HCT116 (cell line): ENCODE measurements at regions not wholly inside any gene's neighbourhood (a gene's known extent, or its start where the extent isn't known, plus 50 kb on each side); places are given as distances from the start of the nearest gene placed in this dataset.

ENCODE experiments used
- ATAC-seq: fragments of 200-7000 bp; cut with Tn5 transposase; 2 replicates; pipeline ENCODE4 v1.9.1; 2020; ENCODE audit warnings: mild to moderate bottlenecking, moderate library complexity
- BruUV-seq: library from RNA; stranded (reverse); fragments of 400-500 nt; replicated peaks from 2 replicates; lab custom pipeline; 2021; lab: Mats Ljungman, UMichigan
- CTCF ChIA-PET: fragments of 300-600 bp; sonication (Branson Sonifier 250); formaldehyde crosslinking; loops from one replicate; lab custom pipeline; 2021; ENCODE audit warnings: antibody characterized with exemption; lab: Charles Lee
- POLR2A ChIA-PET: fragments of 300-600, 350-600 bp; sonication (Branson Sonifier 250); formaldehyde crosslinking; loops from one replicate; lab custom pipeline; 2021; ENCODE audit warnings: antibody characterized with exemption; lab: Charles Lee
- RAD21 ChIA-PET, 2 experiments: fragments of 300-600 bp; sonication (Branson Sonifier 250); formaldehyde crosslinking; loops; one replicate each; lab custom pipeline; 2023; ENCODE audit warnings: low total read pairs in 2 of 2; ENCODE audit not compliant: uncharacterized antibody in 2 of 2, unreplicated experiment in 2 of 2, low non-redundant PET in 1 of 2; lab: Charles Lee
- DNase-seq: peaks from one replicate; pipeline ENCODE4 v3.0.0-alpha.2; 2010; ENCODE audit warnings: low read depth, low spot score
- H2AFZ ChIP-seq: fragments of 200-600 bp; shearing (Covaris generic), sonication (generic); 2 replicates; pipeline ENCODE4 v1.6.1; 2017; ENCODE audit warnings: low read depth, mixed run types, mixed read lengths, antibody characterized with exemption, low read length; ENCODE audit not compliant: poor library complexity, severe bottlenecking
- H3K27ac ChIP-seq: 2 replicates; pipeline ENCODE4 v1.5.1; 2012; ENCODE audit warnings: low read depth, low read length
- H3K27me3 ChIP-seq: fragments of 200-600 bp; sonication (generic); 2 replicates; pipeline ENCODE4 v1.6.1; 2016; ENCODE audit warnings: mixed run types, low read length, mixed read lengths; ENCODE audit not compliant: insufficient read depth
- H3K36me3 ChIP-seq, 2 experiments: fragments of 200-500 bp in 1 of 2; fragments of 200-600 bp in 1 of 2; sonication (Bioruptor generic) in 1 of 2; sonication (generic) in 1 of 2; 2 replicates each; pipeline versions ENCODE4 v1.5.1 to v1.6.1; 2014 to 2016; ENCODE audit warnings: low read length in 2 of 2, inconsistent platforms in 1 of 2, mixed read lengths in 1 of 2, mixed run types in 1 of 2; ENCODE audit not compliant: insufficient read depth in 2 of 2, control insufficient read depth in 1 of 2
- H3K4me1 ChIP-seq, 2 experiments: fragments of 200-600 bp in 1 of 2; sonication (generic) in 1 of 2; 2 replicates each; pipeline versions ENCODE4 v1.5.1 to v1.6.1; 2012 to 2017; ENCODE audit warnings: low read length in 2 of 2, inconsistent platforms in 1 of 2, mild to moderate bottlenecking in 1 of 2, mixed read lengths in 1 of 2, mixed run types in 1 of 2, moderate library complexity in 1 of 2; ENCODE audit not compliant: insufficient read depth in 2 of 2, control insufficient read depth in 1 of 2
- H3K4me2 ChIP-seq: fragments of 200-600 bp; sonication (generic); 2 replicates; pipeline ENCODE4 v1.6.1; 2017; ENCODE audit warnings: mixed run types, low read length, mixed read lengths
- H3K4me3 ChIP-seq, 2 experiments: fragments of 200-600 bp in 1 of 2; sonication (generic) in 1 of 2; replicated peaks in 1 of 2; 2 replicates each; pipeline ENCODE4 v1.5.1; 2011 to 2016; ENCODE audit warnings: low read length in 2 of 2, control low read depth in 1 of 2, low read depth in 1 of 2, mild to moderate bottlenecking in 1 of 2, mixed read lengths in 1 of 2, mixed run types in 1 of 2
- H3K79me2 ChIP-seq: fragments of 200-600 bp; sonication (generic); 2 replicates; pipeline ENCODE4 v1.6.1; 2017; ENCODE audit warnings: mild to moderate bottlenecking, mixed run types, low read length, moderate library complexity, mixed read lengths; ENCODE audit not compliant: insufficient read depth
- H3K9ac ChIP-seq: fragments of 200-600 bp; sonication (generic); 2 replicates; pipeline ENCODE4 v1.6.1; 2016; ENCODE audit warnings: low read length, mixed read lengths
- H3K9me2 ChIP-seq: fragments of 200-600 bp; sonication (generic), shearing (Covaris generic); 2 replicates; pipeline ENCODE4 v1.6.1; 2017; ENCODE audit warnings: mixed run types, mild to moderate bottlenecking, moderate library complexity; ENCODE audit not compliant: insufficient read depth
- H3K9me3 ChIP-seq, 2 experiments: fragments of 200-500 bp in 1 of 2; fragments of 200-600 bp in 1 of 2; sonication (Bioruptor generic) in 1 of 2; sonication (generic) in 1 of 2; 2 replicates each; pipeline ENCODE4 v1.6.1; 2014 to 2017; ENCODE audit warnings: low read length in 2 of 2, mixed read lengths in 2 of 2, inconsistent platforms in 1 of 2, low read depth in 1 of 2, mild to moderate bottlenecking in 1 of 2, mixed run types in 1 of 2, moderate library complexity in 1 of 2; ENCODE audit not compliant: control insufficient read depth in 1 of 2, insufficient read depth in 1 of 2
- H4K20me1 ChIP-seq: fragments of 200-600 bp; sonication (generic), shearing (Covaris generic); 2 replicates; pipeline ENCODE4 v1.6.1; 2017; ENCODE audit warnings: mixed run types, mild to moderate bottlenecking, moderate library complexity; ENCODE audit not compliant: insufficient read depth
- EGR1 ChIP-seq: IDR thresholded peaks from 2 replicates; pipeline ENCODE4 v1.6.1; 2012; ENCODE audit warnings: low read depth
- ELF1 ChIP-seq: IDR thresholded peaks from 2 replicates; pipeline ENCODE4 v1.6.1; 2012; ENCODE audit warnings: low read depth, borderline replicate concordance
- EZH2 ChIP-seq: fragments of 200-600 bp; sonication (generic); IDR thresholded peaks from 2 replicates; pipeline ENCODE4 v1.6.1; 2017; ENCODE audit warnings: antibody characterized with exemption, mixed run types
- JUND ChIP-seq: IDR thresholded peaks from 2 replicates; pipeline ENCODE4 v1.6.1; 2012
- ZNF274 ChIP-seq: fragments of 200-500 bp; sonication (Bioruptor generic); IDR thresholded peaks from 2 replicates; pipeline ENCODE4 v1.6.1; 2014; ENCODE audit warnings: mild to moderate bottlenecking, low read depth, low read length, inconsistent platforms
- intact Hi-C: fragments of 100-400 bp; cut with micrococcal nuclease; formaldehyde crosslinking; loops from 2 replicates; pipeline ENCODE4 v1.10.0; 2022
- TF ChIP-seq, protein P1 (sequence below), 3 experiments: fragments of 200-600 bp in 1 of 3; sonication (generic) in 1 of 3; IDR thresholded peaks in 2 of 3; conservative IDR thresholded peaks in 1 of 3; 2 replicates each; pipeline ENCODE4 v1.5.1; 2012 to 2017; ENCODE audit warnings: low read depth in 2 of 3, low read length in 2 of 3, antibody characterized with exemption in 1 of 3, borderline replicate concordance in 1 of 3, control low read depth in 1 of 3, mild to moderate bottlenecking in 1 of 3, mixed read lengths in 1 of 3, mixed run types in 1 of 3, moderate library complexity in 1 of 3; ENCODE audit not compliant: insufficient read depth in 1 of 3
- TF ChIP-seq, protein P2 (sequence below): IDR thresholded peaks from 2 replicates; pipeline ENCODE4 v1.6.1; 2012
- TF ChIP-seq, protein P3 (sequence below): IDR thresholded peaks from 2 replicates; pipeline ENCODE4 v1.6.1; 2011; ENCODE audit warnings: mild to moderate bottlenecking, low read length, moderate library complexity; ENCODE audit not compliant: insufficient replicate concordance; ENCODE audit errors: extremely low read depth

DNA sequence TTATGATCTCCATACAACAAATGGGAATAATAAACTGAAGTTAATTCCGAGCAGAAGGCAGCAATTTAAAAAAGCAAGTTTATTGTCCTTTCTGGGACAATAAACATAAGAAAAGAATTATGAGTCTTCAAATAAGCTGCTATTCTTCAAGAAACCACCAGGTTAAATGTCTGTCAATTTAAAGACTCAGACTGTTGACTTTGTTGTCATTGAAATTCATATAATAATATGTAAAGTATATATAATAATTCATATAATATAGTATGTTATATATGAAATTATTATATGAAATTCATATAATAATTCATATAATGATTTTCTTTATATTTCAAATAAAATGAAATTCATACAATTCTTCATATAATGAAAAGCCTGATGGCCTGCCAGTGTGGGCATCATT, 497.5 kb upstream of the RGMB start:
- TF ChIP-seq, protein P1, sequence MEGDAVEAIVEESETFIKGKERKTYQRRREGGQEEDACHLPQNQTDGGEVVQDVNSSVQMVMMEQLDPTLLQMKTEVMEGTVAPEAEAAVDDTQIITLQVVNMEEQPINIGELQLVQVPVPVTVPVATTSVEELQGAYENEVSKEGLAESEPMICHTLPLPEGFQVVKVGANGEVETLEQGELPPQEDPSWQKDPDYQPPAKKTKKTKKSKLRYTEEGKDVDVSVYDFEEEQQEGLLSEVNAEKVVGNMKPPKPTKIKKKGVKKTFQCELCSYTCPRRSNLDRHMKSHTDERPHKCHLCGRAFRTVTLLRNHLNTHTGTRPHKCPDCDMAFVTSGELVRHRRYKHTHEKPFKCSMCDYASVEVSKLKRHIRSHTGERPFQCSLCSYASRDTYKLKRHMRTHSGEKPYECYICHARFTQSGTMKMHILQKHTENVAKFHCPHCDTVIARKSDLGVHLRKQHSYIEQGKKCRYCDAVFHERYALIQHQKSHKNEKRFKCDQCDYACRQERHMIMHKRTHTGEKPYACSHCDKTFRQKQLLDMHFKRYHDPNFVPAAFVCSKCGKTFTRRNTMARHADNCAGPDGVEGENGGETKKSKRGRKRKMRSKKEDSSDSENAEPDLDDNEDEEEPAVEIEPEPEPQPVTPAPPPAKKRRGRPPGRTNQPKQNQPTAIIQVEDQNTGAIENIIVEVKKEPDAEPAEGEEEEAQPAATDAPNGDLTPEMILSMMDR (IDR thresholded peaks at IDR 0.05 in 2 of 3, conservative IDR thresholded peaks at IDR 0.05 in 1 of 3; ENCODE audit: borderline replicate concordance in 1 of 3, insufficient read depth in 1 of 3, low read depth in 2 of 3, low read length in 2 of 3), result no peak
- no peak for TF ChIP-seq EGR1
- DNase-seq (no peak), ATAC-seq (no peak)
- H3K4me2 ChIP-seq, result no peak overlapping the region
- no peak overlapping the region for H2AFZ ChIP-seq
- BruUV-seq, result no TSS peak
- CTCF ChIA-PET, result interaction anchor here (1.0 kb wide), 1 partner anchor 20 kb away, joined by 3 read pairs; no protein-coding TSS in a partner anchor
- no peaks in the 10 kb centered on the region for H3K9me2 ChIP-seq
- RAD21 ChIA-PET, result no interaction called here
- H3K79me2 ChIP-seq, result no peaks in the 10 kb centered on the region
- intact Hi-C loops, result no loop called here
- no peaks in the 10 kb centered on the region for H3K4me1 ChIP-seq
- no peaks in the 10 kb centered on the region for H3K9me3 ChIP-seq
- H3K36me3 ChIP-seq, result no peaks in the 10 kb centered on the region
- H3K9ac ChIP-seq, result no peak overlapping the region
- no peak overlapping the region for H3K27ac ChIP-seq
- no peak overlapping the region for H3K4me3 ChIP-seq
- no peaks in the 10 kb centered on the region for H3K27me3 ChIP-seq
- POLR2A ChIA-PET, result no interaction called here
- H4K20me1 ChIP-seq, result no peaks in the 10 kb centered on the region

DNA sequence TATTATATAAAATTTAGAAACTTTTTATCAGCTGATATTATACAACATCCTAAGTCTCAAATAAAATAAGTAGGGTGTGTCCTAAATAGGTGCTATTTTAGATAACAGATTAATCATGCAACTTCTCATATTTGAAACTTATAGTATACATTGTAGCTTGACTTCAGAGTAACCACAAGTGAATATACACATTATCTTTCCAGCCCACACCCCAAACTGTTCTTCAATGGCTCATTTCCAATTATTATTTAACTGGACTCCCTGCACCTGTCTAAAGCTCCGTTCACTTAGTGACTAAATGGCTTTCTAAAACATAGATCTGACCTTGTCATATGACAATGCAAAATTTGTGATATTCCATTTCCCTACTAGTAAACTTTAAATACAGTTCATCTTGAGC, 490.9 kb upstream of the RGMB start:
- CTCF ChIA-PET, result no interaction called here

More for the DNA sequence above, 490.9 kb upstream of the RGMB start:
- Histone ChIP-seq H3K79me2 (no peaks in the 10 kb centered on the region), H3K27ac (no peak overlapping the region), H3K4me2 (no peak overlapping the region), H3K9me2 (no peaks in the 10 kb centered on the region), H4K20me1 (no peaks in the 10 kb centered on the region), H3K4me3 (no peak overlapping the region), H3K36me3 (no peaks in the 10 kb centered on the region), H3K4me1 (no peaks in the 10 kb centered on the region), H3K9ac (no peak overlapping the region), H3K9me3 (0 out of 4 replicates have a peak, but pooled peaks cover 0 to 2% of the 10 kb centered on the region in 2 experiments), H3K27me3 (no peaks in the 10 kb centered on the region), H2AFZ (no peak overlapping the region)
- RAD21 ChIA-PET, result no interaction called here
- intact Hi-C loops, result no loop called here
- ATAC-seq, result no peak
- no TSS peak for BruUV-seq
- no peak for TF ChIP-seq ZNF274
- no peak for TF ChIP-seq ELF1
- TF ChIP-seq, protein P2, sequence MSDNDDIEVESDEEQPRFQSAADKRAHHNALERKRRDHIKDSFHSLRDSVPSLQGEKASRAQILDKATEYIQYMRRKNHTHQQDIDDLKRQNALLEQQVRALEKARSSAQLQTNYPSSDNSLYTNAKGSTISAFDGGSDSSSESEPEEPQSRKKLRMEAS, result no peak
- TF ChIP-seq, protein P3, sequence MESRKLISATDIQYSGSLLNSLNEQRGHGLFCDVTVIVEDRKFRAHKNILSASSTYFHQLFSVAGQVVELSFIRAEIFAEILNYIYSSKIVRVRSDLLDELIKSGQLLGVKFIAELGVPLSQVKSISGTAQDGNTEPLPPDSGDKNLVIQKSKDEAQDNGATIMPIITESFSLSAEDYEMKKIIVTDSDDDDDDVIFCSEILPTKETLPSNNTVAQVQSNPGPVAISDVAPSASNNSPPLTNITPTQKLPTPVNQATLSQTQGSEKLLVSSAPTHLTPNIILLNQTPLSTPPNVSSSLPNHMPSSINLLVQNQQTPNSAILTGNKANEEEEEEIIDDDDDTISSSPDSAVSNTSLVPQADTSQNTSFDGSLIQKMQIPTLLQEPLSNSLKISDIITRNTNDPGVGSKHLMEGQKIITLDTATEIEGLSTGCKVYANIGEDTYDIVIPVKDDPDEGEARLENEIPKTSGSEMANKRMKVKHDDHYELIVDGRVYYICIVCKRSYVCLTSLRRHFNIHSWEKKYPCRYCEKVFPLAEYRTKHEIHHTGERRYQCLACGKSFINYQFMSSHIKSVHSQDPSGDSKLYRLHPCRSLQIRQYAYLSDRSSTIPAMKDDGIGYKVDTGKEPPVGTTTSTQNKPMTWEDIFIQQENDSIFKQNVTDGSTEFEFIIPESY, result no peak
- TF ChIP-seq JUND, result no peak
- no peak for TF ChIP-seq EZH2
- POLR2A ChIA-PET, result no interaction called here
- no peak for DNase-seq
